Ascending aorta (tissue), 2 donors: ENCODE measurements at regions not wholly inside any gene's neighbourhood (a gene's known extent, or its start where the extent isn't known, plus 50 kb on each side); places are given as distances from the start of the nearest gene placed in this dataset.

Source experiments
- DNase-seq, 2 donors: peaks; one replicate each; pipeline ENCODE4 v3.0.0-alpha.2; 2019; ENCODE audit warnings: low spot score in 2 of 2
- H3K27ac ChIP-seq, 2 donors: fragments of 200-600 bp; sonication (generic); one replicate each; pipeline ENCODE4 v1.5.1; 2016 to 2017; ENCODE audit warnings: mild to moderate bottlenecking in 1 of 2
- H3K27me3 ChIP-seq: fragments of 200-600 bp; sonication (generic); one replicate; pipeline ENCODE4 v1.5.1; 2017
- H3K36me3 ChIP-seq, 2 donors: fragments of 200-600 bp; sonication (generic); one replicate each; pipeline ENCODE4 v1.5.1; 2016
- H3K4me1 ChIP-seq, 2 donors: fragments of 200-600 bp; sonication (generic); one replicate each; pipeline ENCODE4 v1.5.1; 2016 to 2017; ENCODE audit warnings: mild to moderate bottlenecking in 1 of 2
- H3K4me3 ChIP-seq, 2 donors: fragments of 200-600 bp; sonication (generic); one replicate each; pipeline ENCODE4 v1.5.1; 2016 to 2017; ENCODE audit warnings: mild to moderate bottlenecking in 1 of 2
- H3K9me3 ChIP-seq, 2 donors: fragments of 200-600 bp; sonication (generic); one replicate each; pipeline ENCODE4 v1.5.1; 2016
- CTCF ChIP-seq, 3 experiments: fragments of 200-600 bp in 2 of 3; fragments of 450-650 bp in 1 of 3; sonication (generic) in 2 of 3; IDR thresholded peaks; one replicate each; pipeline ENCODE4 v1.5.1; 2016 to 2019; ENCODE audit warnings: antibody characterized with exemption in 3 of 3, mild to moderate bottlenecking in 1 of 3, moderate library complexity in 1 of 3
- intact Hi-C: fragments of 100-400 bp; cut with DNase I; formaldehyde crosslinking; loops from one replicate; pipeline ENCODE4 v1.15.1; 2023

- DNase-seq, result no peak
- no peak for TF ChIP-seq CTCF (IDR thresholded peaks at IDR 0.05)
- intact Hi-C loops, result no loop called here
- no peaks in the 10 kb centered on the region for H3K27me3 ChIP-seq
- no peak overlapping the region for H3K27ac ChIP-seq
- H3K4me3 ChIP-seq, result no peak overlapping the region
- no peaks in the 10 kb centered on the region for H3K4me1 ChIP-seq
- H3K36me3 ChIP-seq, result no peaks in the 10 kb centered on the region
- no peaks in the 10 kb centered on the region for H3K9me3 ChIP-seq
Measured at GRCh38 chr16:73739049-73739769, 557.4 kb upstream of the PSMD7 start.

GRCh38 chr16:73738266-73738665 is 558.3 kb upstream of the PSMD7 start:
- no peaks in the 10 kb centered on the region for H3K36me3 ChIP-seq
- H3K4me3 ChIP-seq, result no peak overlapping the region
- no peaks in the 10 kb centered on the region for H3K9me3 ChIP-seq
- intact Hi-C loops, result no loop called here
- TF ChIP-seq CTCF (IDR thresholded peaks at IDR 0.05), result no peak
- H3K27me3 ChIP-seq, result no peaks in the 10 kb centered on the region
- no peak for DNase-seq
- H3K4me1 ChIP-seq, result no peaks in the 10 kb centered on the region
- H3K27ac ChIP-seq, result no peak overlapping the region

GRCh38 chr16:73737637-73738036 is 559.0 kb upstream of the PSMD7 start:
- no peak for DNase-seq
- no peak for TF ChIP-seq CTCF (IDR thresholded peaks at IDR 0.05)
- no peak overlapping the region for H3K27ac ChIP-seq
- H3K27me3 ChIP-seq, result no peaks in the 10 kb centered on the region
- H3K36me3 ChIP-seq, result no peaks in the 10 kb centered on the region
- no peaks in the 10 kb centered on the region for H3K4me1 ChIP-seq
- H3K4me3 ChIP-seq, result no peak overlapping the region
- H3K9me3 ChIP-seq, result no peaks in the 10 kb centered on the region
- intact Hi-C loops, result no loop called here

GRCh38 chr16:73735954-73736353 is 560.7 kb upstream of the PSMD7 start:
- no peaks in the 10 kb centered on the region for H3K9me3 ChIP-seq
- intact Hi-C loops, result no loop called here
- no peaks in the 10 kb centered on the region for H3K36me3 ChIP-seq
- TF ChIP-seq CTCF (IDR thresholded peaks at IDR 0.05), result no peak
- H3K27me3 ChIP-seq, result no peaks in the 10 kb centered on the region
- H3K4me1 ChIP-seq, result no peaks in the 10 kb centered on the region
- no peak overlapping the region for H3K27ac ChIP-seq
- DNase-seq, result no peak
- H3K4me3 ChIP-seq, result no peak overlapping the region

GRCh38 chr16:73735018-73735417 is 561.6 kb upstream of the PSMD7 start:
- no peaks in the 10 kb centered on the region for H3K27me3 ChIP-seq
- TF ChIP-seq CTCF (IDR thresholded peaks at IDR 0.05), result no peak
- no peaks in the 10 kb centered on the region for H3K4me1 ChIP-seq
- no peaks in the 10 kb centered on the region for H3K36me3 ChIP-seq
- H3K27ac ChIP-seq, result no peak overlapping the region
- H3K9me3 ChIP-seq, result no peaks in the 10 kb centered on the region
- no peak overlapping the region for H3K4me3 ChIP-seq
- DNase-seq, result no peak
- intact Hi-C loops, result no loop called here

DNA sequence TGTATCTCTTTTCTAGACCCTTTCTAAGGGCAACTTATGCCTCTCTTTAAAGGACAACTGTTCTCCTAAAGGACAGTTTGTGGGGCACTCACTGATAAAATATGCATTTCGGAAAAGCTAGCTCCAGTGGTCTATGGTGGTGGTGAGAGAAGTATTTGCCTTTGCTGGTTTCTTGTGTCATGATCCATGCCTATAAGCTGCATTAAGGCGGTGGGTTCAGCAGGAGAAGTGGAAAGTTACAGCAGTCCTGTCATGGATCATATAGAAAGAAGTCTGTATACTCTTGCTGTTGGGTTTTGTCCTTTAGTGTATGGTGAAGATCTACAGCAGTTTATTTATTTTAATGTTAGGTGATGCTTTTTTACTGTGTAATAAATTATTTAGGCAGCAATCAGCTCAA is 563.9 kb upstream of the PSMD7 start:
- Histone ChIP-seq H3K4me3 (no peak overlapping the region), H3K9me3 (no peaks in the 10 kb centered on the region), H3K36me3 (no peaks in the 10 kb centered on the region), H3K27ac (no peak overlapping the region), H3K27me3 (no peaks in the 10 kb centered on the region), H3K4me1 (no peaks in the 10 kb centered on the region)
- no peak for DNase-seq
- no peak for TF ChIP-seq CTCF (IDR thresholded peaks at IDR 0.05)
- intact Hi-C loops, result no loop called here
